Glomerular visceral epithelial cell (primary cell): ENCODE measurements at regions not wholly inside any gene's neighbourhood (a gene's known extent, or its start where the extent isn't known, plus 50 kb on each side); places are given as distances from the start of the nearest gene placed in this dataset.

Source experiments
- DNase-seq: peaks from one replicate; pipeline ENCODE4 v3.0.0-alpha.2; 2016; ENCODE audit errors: extremely low spot score

- DNase-seq, result no peak
Observed at GRCh38 chrX:139290310-139290709, 240.2 kb upstream of the F9 start.

GRCh38 chrX:139287155-139287924 is 243.2 kb upstream of the F9 start:
- DNase-seq, result no peak

- DNase-seq, result no peak
Observed at GRCh38 chrX:139286342-139286741, 244.2 kb upstream of the F9 start.

GRCh38 chrX:139267851-139268250 is 262.7 kb upstream of the F9 start:
- no peak for DNase-seq

GRCh38 chrX:139246295-139246694 is 284.2 kb upstream of the F9 start:
- DNase-seq, result no peak

GRCh38 chrX:139237141-139237540 is 293.4 kb upstream of the F9 start:
- no peak for DNase-seq

GRCh38 chrX:139234898-139235297 is 295.6 kb upstream of the F9 start:
- DNase-seq, result no peak

GRCh38 chrX:139224953-139225665 is 305.4 kb upstream of the F9 start:
- no peak for DNase-seq

GRCh38 chrX:139222511-139223200 is 307.9 kb upstream of the F9 start:
- DNase-seq, result no peak

- no peak for DNase-seq
Observed at GRCh38 chrX:139213241-139213709, 317.3 kb upstream of the F9 start.

GRCh38 chrX:139211568-139212182 is 318.9 kb upstream of the F9 start:
- no peak for DNase-seq

- no peak for DNase-seq
Observed at GRCh38 chrX:139209342-139209741, 321.2 kb upstream of the F9 start.

- DNase-seq, result no peak
Observed at GRCh38 chrX:139207655-139208054, 322.9 kb upstream of the F9 start.

- DNase-seq, result no peak
Observed at GRCh38 chrX:139206914-139207313, 323.6 kb upstream of the F9 start.

- DNase-seq, result no peak
Observed at GRCh38 chrX:139204898-139205667, 325.5 kb upstream of the F9 start.

- no peak for DNase-seq
Observed at GRCh38 chrX:139204571-139204897, 326.0 kb upstream of the F9 start.

GRCh38 chrX:139203651-139204570 is 326.6 kb upstream of the F9 start:
- DNase-seq, result no peak

GRCh38 chrX:139202742-139203420 is 327.7 kb upstream of the F9 start:
- no peak for DNase-seq

GRCh38 chrX:139201924-139202323 is 328.6 kb upstream of the F9 start:
- DNase-seq, result no peak

- DNase-seq, result no peak
Observed at GRCh38 chrX:139200793-139201192, 329.7 kb upstream of the F9 start.
